Fibroblast of skin of back (primary cell): ENCODE measurements at regions not wholly inside any gene's neighbourhood (a gene's known extent, or its start where the extent isn't known, plus 50 kb on each side); places are given as distances from the start of the nearest gene placed in this dataset.
A peak's percentile ranks its signal among the peaks of the same experiment; 100 is the strongest.
"Not testable (repeated sequence)": the region's sequence is repeated elsewhere in the genome, so short reads cannot be mapped to it uniquely, and the experiment has no call there.

Source experiments
- DNase-seq: peaks from one replicate; pipeline ENCODE4 v3.0.0-alpha.2; 2013

DNA sequence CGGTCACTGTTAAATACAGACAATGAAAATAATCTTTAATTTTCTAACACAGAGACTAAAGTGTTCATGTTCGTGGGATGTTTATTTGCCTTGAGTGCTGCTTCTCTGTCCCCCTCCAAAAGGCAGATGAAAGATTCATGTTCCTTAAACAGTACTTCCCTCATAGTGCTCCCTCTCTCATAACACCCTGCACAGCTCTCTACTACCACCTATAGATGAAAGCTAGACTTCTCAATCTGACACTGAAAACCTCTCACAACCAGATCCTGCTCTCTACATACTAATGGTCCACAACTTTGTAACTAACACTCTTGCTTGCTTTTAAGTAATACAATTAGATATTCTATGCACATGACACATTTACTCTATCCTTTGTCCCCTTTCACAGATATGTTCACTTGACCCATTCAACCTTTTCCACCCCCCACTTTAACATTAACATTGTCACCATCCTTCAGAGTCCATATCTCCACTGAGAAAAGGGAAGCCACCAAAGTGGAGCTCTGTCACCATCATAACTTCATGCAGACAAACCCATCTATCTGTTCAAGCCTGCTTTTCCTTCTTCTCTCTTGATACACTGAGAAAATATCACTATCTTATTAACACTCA is 266.4 kb upstream of the USP15 start:
- peak; percentile 44 for DNase-seq

DNA sequence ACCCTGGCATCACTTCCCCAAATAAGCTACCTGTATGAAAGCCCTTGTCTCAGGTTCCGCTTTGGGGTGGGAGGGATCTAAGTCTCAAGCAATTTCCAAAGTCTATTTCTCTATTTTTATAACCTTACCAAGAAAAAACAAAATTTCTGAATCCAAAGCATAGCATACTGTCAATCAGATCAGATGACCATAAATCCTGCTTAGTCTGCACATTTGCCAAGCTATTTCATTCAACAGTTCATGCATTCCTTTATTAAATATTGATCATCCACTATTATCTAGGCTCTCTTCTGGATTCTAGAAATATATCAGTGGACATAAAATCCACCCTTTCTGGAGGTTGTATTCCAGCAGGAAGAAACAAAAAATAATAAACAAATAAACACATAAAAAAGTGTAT is 263.5 kb upstream of the USP15 start:
- no peak for DNase-seq

DNA sequence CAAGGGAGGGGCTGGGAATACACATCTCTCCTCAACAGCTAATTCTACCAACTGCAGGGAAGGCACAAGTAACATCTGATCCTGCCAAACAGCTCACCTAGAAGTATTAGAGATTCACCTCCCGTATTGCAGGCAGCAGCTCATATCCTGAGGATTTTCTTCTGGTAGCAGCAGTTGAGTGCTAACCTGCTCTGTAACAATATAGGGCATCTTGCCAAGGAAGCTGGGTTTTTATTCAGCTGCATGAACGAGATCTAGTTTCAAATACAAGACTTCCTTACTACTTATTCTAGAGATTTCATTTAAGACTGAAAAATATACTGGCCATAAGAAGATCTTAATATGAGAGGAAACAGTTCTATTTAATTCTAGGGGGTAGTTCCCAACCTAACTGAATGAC is 261.4 kb upstream of the USP15 start:
- no peak for DNase-seq

DNA sequence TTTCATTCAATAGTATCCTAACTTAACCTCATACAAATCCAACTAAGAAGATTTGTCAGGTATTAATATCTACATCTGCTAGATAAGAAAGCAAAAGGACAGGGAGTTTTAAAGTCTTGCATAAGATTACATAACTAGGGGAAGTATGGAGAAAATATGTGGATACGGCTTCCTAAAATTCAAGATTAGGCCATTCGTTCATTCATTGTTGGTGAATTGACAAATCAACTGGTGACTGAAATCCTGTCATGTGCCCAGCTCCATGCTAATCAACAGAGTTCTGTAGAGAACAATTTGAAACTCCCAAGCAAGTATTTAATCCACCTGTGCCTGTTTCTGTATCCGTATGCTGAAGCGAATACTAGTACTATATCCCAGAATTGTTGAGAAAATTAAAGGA is 260.9 kb upstream of the USP15 start:
- no peak for DNase-seq

DNA sequence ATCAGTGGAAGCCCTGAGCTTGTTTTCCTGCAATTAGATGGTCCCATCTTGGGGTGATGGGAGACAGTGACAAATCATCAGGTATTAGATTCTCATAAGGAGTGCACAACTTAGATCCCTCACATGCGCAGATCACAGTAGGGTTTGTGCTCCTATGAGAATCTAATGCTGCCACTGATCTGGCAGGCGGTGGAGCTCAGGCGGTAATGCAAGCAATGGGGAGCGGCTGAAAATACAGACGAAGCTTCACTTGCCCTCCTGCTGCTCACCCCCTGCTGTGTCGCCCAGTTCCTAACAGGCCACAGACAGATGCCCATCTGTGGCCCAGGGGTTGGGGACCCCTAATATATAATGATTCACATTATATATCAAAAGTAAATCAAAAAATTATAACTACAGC is 258.8 kb upstream of the USP15 start:
- no peak for DNase-seq

DNA sequence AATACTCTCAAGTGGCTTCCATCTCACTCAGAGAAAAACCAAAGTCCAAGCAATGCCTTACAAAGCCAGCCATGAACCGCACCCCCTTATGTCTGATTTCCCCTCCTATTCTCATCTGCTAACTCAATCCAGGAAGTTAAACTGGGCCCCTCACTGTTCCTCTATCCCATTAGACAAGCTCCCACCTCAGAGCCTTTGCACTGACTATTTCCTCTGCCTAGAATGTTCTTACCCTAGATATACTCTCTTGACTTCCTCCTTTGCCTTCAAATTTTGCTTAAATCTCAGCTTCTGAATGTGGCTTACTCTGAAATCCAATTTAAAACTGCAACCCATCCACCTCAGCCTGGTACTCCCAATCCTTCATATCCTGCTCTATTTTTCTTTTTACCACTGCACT is 257.0 kb upstream of the USP15 start:
- no peak for DNase-seq

DNA sequence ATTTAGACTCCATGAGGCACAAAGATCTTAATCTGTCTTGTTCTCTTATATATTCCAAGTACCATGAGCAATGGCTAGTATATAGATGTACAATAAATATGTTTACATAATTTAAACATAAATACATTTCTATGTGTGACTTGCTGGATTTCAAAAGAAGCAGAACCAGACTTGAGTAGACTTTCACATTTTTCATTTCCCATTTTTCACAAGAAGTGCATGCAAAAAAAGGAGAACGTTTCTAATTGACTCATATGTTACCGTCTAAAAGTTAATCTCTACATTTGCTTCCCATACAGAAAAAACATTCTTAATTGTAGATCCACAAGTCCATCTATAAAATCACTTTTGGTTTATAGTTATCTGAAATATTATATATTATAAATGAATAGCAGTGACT is 256.5 kb upstream of the USP15 start:
- no peak for DNase-seq

DNA sequence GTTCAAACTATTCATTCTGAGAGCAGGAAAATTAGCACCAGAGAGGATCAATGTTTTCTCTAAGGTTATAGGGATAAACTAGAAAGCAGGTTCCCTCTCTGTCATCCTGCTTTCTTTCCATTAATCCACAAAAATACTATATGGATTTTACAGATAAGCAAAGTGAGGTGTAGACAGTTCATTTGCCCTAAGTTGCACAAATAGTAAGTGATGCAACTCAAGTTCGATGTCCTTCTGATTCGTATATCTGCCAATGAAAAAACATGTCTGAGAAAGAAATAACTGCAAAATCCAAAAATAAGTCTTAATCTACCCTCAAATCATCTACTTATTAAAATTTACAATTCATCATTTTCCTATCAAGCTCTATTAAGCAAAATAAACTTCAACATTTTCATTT is 254.6 kb upstream of the USP15 start:
- no peak for DNase-seq

DNA sequence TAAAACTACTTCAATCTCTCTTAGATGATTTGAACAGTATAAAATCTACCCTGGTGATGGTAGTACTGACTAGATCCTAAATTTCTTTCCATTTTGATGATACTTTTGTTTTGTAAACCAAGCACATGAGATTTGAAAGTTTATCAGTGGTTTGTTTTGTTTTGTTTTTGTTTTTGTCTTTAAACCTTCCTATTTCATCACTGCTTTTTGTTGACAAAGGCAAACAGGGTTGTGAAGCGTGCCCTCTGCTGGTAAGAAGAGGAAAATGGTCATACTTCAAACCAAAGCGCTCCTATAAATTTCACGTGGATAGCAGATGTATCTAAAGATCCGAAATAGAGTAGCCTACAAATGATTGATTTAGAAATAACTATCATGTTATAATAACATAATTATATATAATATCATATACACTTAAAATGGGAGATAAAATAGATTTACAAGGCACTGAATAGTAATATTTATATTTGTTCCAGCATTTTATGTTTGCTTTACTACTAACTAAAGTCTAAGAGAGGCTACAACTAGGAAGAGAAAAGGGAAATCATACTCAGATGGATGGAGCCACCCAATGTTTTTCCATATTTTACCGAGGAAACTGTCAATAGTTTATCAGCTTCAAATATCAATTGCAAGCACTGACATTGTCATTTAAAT is 254.0 kb upstream of the USP15 start:
- peak; percentile 24 for DNase-seq

DNA sequence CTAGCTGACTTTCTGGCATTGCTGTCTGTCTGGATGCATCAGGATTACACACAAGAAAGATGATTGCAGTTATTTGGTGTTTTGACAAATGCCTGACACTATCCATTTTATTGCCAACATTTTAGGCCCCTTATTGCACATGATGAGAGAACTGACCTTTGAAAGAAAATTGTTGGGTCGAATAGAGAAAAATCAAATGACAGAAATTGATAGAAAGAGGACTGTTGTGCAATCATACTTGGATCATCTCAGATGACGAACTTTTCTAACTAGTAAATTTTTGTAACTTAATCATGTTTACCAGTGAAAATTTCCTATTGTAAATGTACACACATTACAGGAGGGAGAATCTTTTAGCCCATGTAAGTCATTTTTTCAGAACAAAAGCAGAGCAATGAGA is 251.5 kb upstream of the USP15 start:
- no peak for DNase-seq

DNA sequence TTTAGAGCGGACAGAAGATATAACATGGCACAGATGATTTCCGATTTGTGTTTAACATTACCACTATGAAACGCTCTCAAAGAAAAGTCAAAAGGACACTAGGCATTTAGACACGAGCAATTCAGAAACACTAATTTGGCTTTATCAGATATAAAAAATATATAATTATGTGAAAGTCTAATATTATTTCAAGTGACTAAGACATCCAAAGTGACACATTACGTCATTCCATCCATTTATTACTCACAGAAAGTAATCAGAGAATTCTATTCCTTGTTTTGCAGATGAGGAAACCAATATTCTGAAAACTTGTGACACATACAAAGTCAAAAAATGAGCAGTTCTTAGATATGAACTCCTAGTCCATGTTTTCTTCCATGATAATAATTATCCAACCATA is 250.8 kb upstream of the USP15 start:
- no peak for DNase-seq

DNA sequence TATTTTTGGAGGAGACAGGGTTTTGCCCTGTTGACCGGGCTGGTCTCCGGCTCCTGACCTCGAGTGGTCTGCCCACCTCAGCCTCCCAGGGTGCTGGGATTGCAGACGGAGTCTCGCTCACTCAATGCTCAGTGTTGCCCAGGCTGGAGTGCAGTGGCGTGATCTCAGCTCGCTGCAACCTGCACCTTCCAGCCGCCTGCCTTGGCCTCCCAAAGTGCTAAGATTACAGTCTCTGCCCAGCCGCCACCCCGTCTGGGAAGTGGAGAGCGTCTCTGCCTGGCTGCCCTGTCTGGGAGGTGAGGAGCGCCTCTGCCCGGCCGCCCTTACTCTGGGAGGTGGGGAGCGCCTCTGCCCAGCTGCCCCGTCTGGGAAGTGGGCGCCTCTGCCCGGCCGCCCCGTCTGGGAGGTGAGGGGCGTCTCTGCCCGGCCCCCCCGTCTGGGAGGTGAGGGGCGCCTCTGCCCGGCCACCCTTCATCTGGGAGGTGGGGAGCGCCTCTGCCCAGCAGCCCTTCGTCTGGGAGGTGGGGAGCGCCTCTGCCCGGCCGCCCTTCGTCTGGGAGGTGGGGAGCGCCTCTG is 249.8 kb upstream of the USP15 start:
- DNase-seq: not testable (repeated sequence)

DNA sequence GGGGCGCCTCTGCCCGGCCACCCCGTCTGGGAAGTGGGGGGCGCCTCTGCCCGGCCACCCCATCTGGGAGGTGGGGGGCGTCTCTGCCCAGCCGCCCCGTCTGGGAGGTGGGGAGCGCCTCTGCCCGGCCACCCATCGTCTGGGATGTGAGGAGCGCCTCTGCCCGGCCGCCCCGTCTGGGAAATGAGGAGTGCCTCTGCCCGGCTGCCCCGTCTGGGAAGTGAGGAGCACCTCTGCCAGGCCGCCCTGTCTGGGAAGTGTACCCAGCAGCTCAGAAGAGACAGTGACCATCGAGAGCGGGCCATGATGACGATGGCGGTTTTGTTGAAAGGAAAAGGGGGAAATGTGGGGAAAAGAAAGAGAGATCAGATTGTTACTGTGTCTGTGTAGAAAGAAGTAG is 249.2 kb upstream of the USP15 start:
- DNase-seq: not testable (repeated sequence)

DNA sequence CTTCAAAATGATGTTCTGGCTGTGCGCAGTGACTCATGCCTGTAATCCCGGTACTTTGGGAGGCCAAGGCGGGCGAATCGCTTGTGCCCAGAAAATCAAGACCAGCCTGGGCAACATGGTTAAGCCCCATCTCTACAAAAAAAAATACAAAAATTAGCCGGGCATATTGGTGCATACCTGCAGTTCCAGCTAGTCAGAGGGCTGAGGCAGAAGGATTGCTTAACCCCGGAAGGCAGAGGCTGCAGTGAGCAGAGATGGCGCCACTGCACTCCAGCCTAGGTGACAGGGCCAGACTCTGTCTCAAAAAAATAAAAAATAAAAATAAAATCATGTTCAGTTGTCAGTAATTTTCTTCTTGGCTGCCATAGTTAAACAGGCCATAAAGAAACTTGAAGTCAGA is 245.9 kb upstream of the USP15 start:
- no peak for DNase-seq

DNA sequence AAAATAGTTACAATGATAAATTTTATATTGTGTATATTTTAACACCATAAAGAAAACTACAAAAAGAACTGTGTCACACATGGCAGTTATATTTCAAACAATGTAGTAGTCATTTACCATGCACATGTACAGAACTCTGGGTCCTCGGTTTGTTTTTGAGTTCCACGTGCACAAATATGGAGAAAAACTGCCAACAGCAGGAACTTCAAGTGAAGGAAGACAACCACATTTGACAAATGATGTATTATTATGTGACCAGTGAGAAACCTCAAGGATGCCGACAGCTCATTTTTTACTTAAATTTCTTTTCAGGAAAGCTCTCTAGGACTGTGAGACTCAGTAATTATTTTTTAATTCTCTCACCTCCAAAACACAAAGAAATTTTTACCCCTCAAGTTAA is 244.2 kb upstream of the USP15 start:
- DNase-seq: no peak

DNA sequence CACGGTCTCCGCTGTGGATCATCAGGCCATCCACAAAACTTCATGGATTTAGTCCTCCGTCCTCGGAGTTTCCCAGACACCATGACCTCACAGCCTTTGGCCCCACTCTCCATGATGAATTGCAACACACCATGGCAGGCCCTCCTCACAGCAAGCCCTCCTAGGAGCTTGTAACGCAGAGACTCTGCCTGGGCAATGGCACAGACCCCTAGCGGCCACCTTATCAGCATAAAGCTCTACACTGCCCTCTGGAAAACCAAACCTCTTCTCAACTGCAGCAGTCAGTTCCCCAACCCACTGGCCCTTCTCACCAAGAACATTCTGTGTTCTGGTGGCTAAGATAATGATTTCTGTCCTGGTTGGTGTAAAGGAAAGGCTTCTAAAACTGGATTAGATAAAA is 238.4 kb upstream of the USP15 start:
- no peak for DNase-seq

DNA sequence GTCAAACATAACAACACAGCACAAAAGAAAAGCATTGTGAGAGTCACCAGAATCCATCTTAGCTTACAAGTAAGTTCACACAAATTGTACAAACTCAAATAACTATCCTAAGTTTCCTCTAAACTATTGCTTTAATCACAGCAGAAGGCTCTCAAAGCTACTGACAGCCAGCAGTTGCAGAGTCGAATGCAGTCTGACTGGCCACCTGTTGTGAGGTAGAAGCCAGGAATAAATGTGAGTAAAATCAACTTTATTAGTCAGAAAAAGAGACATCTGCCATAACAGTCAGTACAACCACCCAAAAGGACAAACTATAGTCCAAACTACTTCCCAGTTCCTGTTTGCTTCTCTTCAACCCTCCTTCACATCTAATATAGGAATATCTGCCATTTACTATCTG is 231.7 kb upstream of the USP15 start:
- no peak for DNase-seq

DNA sequence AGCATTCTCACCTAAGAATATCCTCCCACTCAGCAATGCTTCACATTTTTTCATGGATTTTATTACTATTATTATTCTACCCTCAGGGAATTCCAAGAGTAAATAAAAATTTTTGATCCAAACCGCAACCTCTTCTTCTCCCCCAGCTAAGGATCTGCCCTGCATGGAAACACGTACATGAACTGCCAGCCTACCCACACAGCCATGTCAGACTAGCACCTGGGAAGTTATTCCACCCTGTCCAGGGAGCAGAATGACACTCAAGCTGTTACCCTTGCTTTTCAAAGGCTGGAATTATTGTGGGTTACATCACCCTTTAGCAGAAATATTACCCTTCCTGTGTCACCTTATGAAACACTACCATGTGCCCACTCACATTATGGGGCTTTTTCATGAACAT is 227.3 kb upstream of the USP15 start:
- DNase-seq: no peak

DNA sequence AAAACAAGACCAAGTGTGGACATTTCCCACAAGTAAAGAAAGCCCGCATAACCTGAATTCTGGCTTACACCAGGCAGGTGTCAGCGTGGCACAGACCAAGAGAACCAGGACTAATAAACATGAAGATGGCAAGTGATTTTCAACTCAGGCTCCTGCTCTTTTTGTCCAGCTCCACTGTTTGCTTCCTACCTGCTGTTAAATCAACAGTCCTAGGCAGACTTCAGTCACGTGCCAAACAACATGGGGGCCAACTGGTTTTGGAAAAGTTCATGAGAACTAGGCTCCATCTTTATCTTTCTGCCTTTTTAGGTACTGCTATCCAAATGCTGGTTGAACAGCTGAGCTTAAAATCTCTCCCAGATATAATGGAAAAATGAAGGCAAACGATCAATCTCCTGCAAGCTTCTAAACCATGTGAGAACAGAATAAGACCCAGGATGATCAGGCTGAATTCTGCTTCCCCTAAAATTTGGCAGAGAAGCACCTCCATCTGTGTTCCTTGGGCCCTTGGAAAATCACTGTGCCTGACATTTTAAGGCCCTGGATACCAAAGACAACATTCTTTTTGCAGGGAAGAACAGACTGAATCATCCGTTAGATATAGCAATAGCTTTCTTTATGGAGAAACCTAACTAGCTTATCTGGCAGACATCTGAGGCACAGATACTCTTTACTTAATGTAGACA is 215.6 kb upstream of the USP15 start:
- no peak for DNase-seq

DNA sequence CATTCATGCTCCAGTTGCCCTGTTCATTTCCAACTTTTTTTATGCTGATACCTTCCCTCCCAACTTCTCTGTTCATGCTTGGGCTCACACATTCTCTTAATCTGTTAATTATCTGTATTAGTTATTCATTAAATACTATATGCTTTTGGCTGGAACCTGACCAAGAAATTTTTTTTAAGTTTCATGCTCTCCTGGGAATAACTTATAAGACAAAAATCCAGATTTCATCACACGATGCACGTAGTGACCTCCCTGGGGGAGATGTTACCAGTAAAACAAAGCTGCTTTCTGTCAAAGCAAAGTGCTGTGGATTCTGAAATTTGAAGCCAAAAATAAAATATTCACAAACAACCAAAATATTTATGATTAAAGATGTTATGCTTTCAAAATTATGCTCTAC is 215.0 kb upstream of the USP15 start:
- no peak for DNase-seq

DNA sequence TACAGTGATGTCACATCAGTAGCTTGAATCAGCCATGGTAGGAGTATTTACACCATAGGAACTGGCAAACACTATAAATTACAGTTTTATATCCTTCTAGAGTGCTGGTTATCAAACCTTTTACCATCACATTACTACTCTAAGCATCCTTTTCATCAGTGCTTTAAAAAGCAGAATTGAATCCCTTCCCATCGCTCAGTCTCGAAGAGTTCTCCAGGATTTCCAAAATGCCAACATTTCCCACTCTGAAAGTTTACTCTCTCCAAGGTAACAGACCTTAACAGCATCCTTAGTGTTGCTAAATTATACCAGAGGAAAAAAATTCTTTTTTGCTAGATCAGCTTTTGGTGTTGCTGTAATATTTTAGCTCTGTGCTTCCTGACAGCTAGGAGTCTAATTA is 209.4 kb upstream of the USP15 start:
- no peak for DNase-seq

DNA sequence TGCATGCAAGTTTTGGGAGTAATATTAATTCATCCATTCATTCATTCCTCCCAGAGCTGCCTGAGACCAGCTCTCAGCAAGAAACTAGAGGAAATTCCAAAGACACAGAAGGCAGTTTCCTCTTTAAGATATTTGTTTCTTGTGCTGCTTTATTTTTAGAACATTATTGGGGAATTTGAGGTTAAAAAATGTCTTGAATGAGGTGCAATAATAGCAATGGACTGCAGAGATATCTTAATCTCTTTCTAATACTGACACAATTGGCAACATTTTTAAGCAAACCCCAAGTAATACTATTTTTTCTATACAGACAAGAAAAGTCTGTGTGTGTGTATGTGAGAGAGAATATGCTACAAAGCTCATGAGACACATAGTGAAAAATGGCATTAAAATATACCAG is 190.2 kb upstream of the USP15 start:
- no peak for DNase-seq

DNA sequence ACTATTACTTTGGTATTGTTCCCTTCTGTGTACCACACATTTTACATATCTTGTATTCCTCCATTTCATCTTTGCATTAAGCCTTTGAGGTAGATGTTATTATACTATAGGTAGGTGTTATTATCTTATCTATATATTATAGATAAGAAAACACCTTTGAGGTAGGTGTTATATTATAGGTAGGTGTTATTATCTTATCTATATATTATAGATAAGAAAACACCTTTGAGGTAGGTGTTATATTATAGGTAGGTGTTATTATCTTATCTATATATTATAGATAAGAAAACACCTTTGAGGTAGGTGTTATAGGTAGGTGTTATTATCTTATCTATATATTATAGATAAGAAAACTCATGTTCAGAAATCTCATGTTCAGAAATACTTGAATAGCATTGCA is 187.0 kb upstream of the USP15 start:
- DNase-seq: not testable (repeated sequence)

DNA sequence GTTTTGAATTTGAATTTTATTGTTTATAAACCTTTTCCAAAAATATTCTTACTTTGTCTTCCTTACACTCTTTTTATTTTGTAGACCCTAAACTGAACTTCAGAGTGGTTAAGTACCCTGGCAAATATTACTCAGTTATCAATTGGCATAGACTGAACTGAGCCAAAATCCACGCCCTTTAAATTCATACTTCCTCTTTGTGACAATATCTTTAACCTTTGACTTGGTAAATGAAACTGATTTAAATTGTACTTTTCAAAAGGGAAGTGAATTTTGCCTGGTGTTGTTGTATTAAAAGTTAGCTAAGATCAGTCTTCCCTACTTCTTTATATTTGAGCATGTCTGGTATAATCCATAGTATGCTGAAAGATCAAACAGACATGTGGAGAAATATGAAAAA is 184.3 kb upstream of the USP15 start:
- DNase-seq: no peak
